GM12878 (cell line): ENCODE measurements at regions not wholly inside any gene's neighbourhood (a gene's known extent, or its start where the extent isn't known, plus 50 kb on each side); places are given as distances from the start of the nearest gene placed in this dataset.

Source experiments
- BCL11A ChIP-seq: IDR thresholded peaks from 2 replicates; pipeline ENCODE4 v1.6.1; 2011; ENCODE audit warnings: low read depth, low read length
- POLR2A ChIP-seq: IDR thresholded peaks from 2 replicates; pipeline ENCODE4 v1.6.1; 2011; ENCODE audit warnings: low read depth, mild to moderate bottlenecking, low read length
- POLR2AphosphoS5 ChIP-seq: IDR thresholded peaks from 2 replicates; pipeline ENCODE4 v1.6.1; 2011; ENCODE audit warnings: mild to moderate bottlenecking, low read length, inconsistent platforms
- ZNF687 ChIP-seq: fragments of 450-650 bp; IDR thresholded peaks from 2 replicates; pipeline ENCODE4 v1.6.1; 2017; ENCODE audit warnings: mild to moderate bottlenecking, moderate library complexity

- TF ChIP-seq ZNF687, result no peak
- TF ChIP-seq BCL11A, result no peak
- no peak for TF ChIP-seq POLR2A
- TF ChIP-seq POLR2AphosphoS5, result no peak
Observed at GRCh38 chr7:136342251-136342650, 365.1 kb upstream of the MTPN start.
